K562 (cell line): ENCODE measurements at regions not wholly inside any gene's neighbourhood (a gene's known extent, or its start where the extent isn't known, plus 50 kb on each side); places are given as distances from the start of the nearest gene placed in this dataset.

Experiments used
- ATAC-seq: fragments of 200-7000 bp; cut with Tn5 transposase; 3 replicates; pipeline ENCODE4 v1.9.1; 2020; ENCODE audit warnings: moderate library complexity
- BruUV-seq: library from RNA; stranded (reverse); fragments of 400-500 nt; replicated peaks from 2 replicates; lab custom pipeline; 2021; lab: Mats Ljungman, UMichigan
- CTCF ChIA-PET: fragments of 300-600 bp; formaldehyde crosslinking; extraction: SDS; loops from one replicate; lab custom pipeline; 2021; ENCODE audit warnings: low intra/inter-chr PET ratio; lab: Yijun Ruan, JAX
- POLR2A ChIA-PET: fragments of 300-600, 350-650 bp; sonication (Branson Sonifier 250); formaldehyde crosslinking; extraction: SDS; loops from one replicate; lab custom pipeline; 2021; ENCODE audit warnings: antibody characterized with exemption, inconsistent platforms; lab: Yijun Ruan, JAX
- DNase-seq, 4 experiments: peaks; one replicate each; pipeline versions ENCODE4 v3.0.0 to v3.0.0-alpha.2; 2011 to 2018; ENCODE audit warnings: low spot score in 3 of 4, mixed read lengths in 3 of 4; ENCODE audit errors: extremely low read depth in 1 of 4
- FAIRE-seq: peaks from 2 replicates; lab custom pipeline; 2011; peaks lifted over from hg19 to GRCh38; lab: Jason Lieb, UNC
- H2AFZ ChIP-seq: 2 replicates; pipeline ENCODE4 v1.6.0; 2011; ENCODE audit warnings: low read depth, low read length, control low read depth, inconsistent platforms
- H3K27ac ChIP-seq: fragments of 200-600 bp; 3 replicates; pipeline ENCODE4 v1.8.0; 2011; ENCODE audit warnings: low read depth, mild to moderate bottlenecking, control low read depth, inconsistent platforms, low read length, moderate library complexity, mixed read lengths; ENCODE audit errors: extremely low read depth
- H3K27me3 ChIP-seq, 2 experiments: fragments of 300-600 bp in 1 of 2; 2 replicates in 1 of 2; 3 replicates in 1 of 2; pipeline versions ENCODE4 v1.6.0 to v1.8.0; 2011; ENCODE audit warnings: inconsistent platforms in 2 of 2, low read length in 2 of 2, mild to moderate bottlenecking in 1 of 2, mixed read lengths in 1 of 2, moderate library complexity in 1 of 2; ENCODE audit not compliant: control insufficient read depth in 2 of 2, insufficient read depth in 2 of 2
- H3K36me3 ChIP-seq: fragments of 300-600 bp; 3 replicates; pipeline ENCODE4 v1.8.0; 2011; ENCODE audit warnings: mild to moderate bottlenecking, low read length, inconsistent platforms; ENCODE audit not compliant: control insufficient read depth, insufficient read depth
- H3K4me1 ChIP-seq, 2 experiments: fragments of 200-600 bp in 1 of 2; replicated peaks in 1 of 2; 2 replicates in 1 of 2; 3 replicates in 1 of 2; pipeline versions ENCODE4 v1.5.1 to v1.8.0; 2011; ENCODE audit warnings: inconsistent platforms in 2 of 2, low read length in 2 of 2, mild to moderate bottlenecking in 1 of 2, mixed read lengths in 1 of 2, moderate library complexity in 1 of 2; ENCODE audit not compliant: control insufficient read depth in 2 of 2, insufficient read depth in 2 of 2
- H3K4me2 ChIP-seq: 2 replicates; pipeline ENCODE4 v1.6.1; 2011; ENCODE audit warnings: low read length, control low read depth, inconsistent platforms, mixed read lengths; ENCODE audit not compliant: insufficient read depth
- H3K4me3 ChIP-seq: fragments of 200-600 bp; sonication (generic), shearing (Covaris generic); 2 replicates; pipeline ENCODE4 v1.5.1; 2016; ENCODE audit warnings: control low read depth, inconsistent platforms
- H3K79me2 ChIP-seq: fragments of 200-600 bp; 3 replicates; pipeline ENCODE4 v1.8.0; 2011; ENCODE audit warnings: low read length, inconsistent platforms; ENCODE audit not compliant: control insufficient read depth, insufficient read depth
- H3K9ac ChIP-seq, 2 experiments: 2 replicates each; pipeline versions ENCODE4 v1.6.0 to v1.6.1; 2011; ENCODE audit warnings: low read depth in 2 of 2, low read length in 2 of 2, control low read depth in 1 of 2, inconsistent platforms in 1 of 2, mild to moderate bottlenecking in 1 of 2, mixed read lengths in 1 of 2; ENCODE audit not compliant: insufficient read depth in 1 of 2
- H3K9me1 ChIP-seq: one replicate; pipeline ENCODE4 v1.6.0; 2011; ENCODE audit warnings: inconsistent platforms, mild to moderate bottlenecking, low read length, moderate library complexity; ENCODE audit not compliant: control insufficient read depth, insufficient read depth
- H3K9me3 ChIP-seq: replicated peaks from 2 replicates; pipeline ENCODE4 v1.5.1; 2011; ENCODE audit warnings: low read depth, low read length, inconsistent platforms; ENCODE audit not compliant: control insufficient read depth, insufficient read depth
- H4K20me1 ChIP-seq: replicated peaks from 2 replicates; pipeline ENCODE4 v1.6.1; 2011; ENCODE audit warnings: low read length, inconsistent platforms, mixed read lengths; ENCODE audit not compliant: control insufficient read depth, insufficient read depth
- BCL6 ChIP-seq: fragments of 250-450 bp; sonication (Bioruptor Pico); IDR thresholded peaks from 2 replicates; pipeline ENCODE4 v1.4.0; 2020
- BRD9 ChIP-seq: fragments of 450-650 bp; IDR thresholded peaks from 2 replicates; pipeline ENCODE4 v1.6.1; 2018; ENCODE audit warnings: low read depth; ENCODE audit not compliant: partially characterized antibody
- KLF1 ChIP-seq: fragments of 450-650 bp; IDR thresholded peaks from 2 replicates; pipeline ENCODE4 v1.6.1; 2016; ENCODE audit warnings: missing genetic modification characterization, missing compliant biosample characterization
- KLF10 ChIP-seq: fragments of 250-450 bp; sonication (Bioruptor Pico); IDR thresholded peaks from 2 replicates; pipeline ENCODE4 v1.6.1; 2021; ENCODE audit warnings: matching md5 sums
- MAFF ChIP-seq: IDR thresholded peaks from 2 replicates; pipeline ENCODE4 v1.6.1; 2012; ENCODE audit warnings: low read length, improper control_type of control experiment
- MXD1 ChIP-seq: fragments of 250-450 bp; sonication (Bioruptor Pico); IDR thresholded peaks from 2 replicates; pipeline ENCODE4 v1.8.0; 2021; ENCODE audit warnings: borderline replicate concordance, mild to moderate bottlenecking, moderate library complexity; ENCODE audit not compliant: poor library complexity, severe bottlenecking
- NCOA4 ChIP-seq: fragments of 450-650 bp; IDR thresholded peaks from 2 replicates; pipeline ENCODE4 v1.6.1; 2018; ENCODE audit warnings: mild to moderate bottlenecking; ENCODE audit not compliant: partially characterized antibody
- NFIX ChIP-seq: fragments of 250-450 bp; sonication (Bioruptor Pico); IDR thresholded peaks from 2 replicates; pipeline ENCODE4 v1.4.0; 2020; ENCODE audit warnings: low read depth, mild to moderate bottlenecking, moderate library complexity
- RB1 ChIP-seq: fragments of 450-650 bp; IDR thresholded peaks from 2 replicates; pipeline ENCODE4 v1.6.1; 2017; ENCODE audit warnings: low read depth, mild to moderate bottlenecking
- RBM34 ChIP-seq: fragments of 200-400 bp; formaldehyde crosslinking; IDR thresholded peaks from 2 replicates; pipeline ENCODE4 v1.6.1; 2018; ENCODE audit warnings: low read length, borderline replicate concordance; ENCODE audit not compliant: insufficient read depth
- RBM39 ChIP-seq: fragments of 200-400 bp; formaldehyde crosslinking; optimal IDR thresholded peaks from 2 replicates; pipeline ENCODE3; 2018; ENCODE audit warnings: low read depth, low read length
- ZNF274 ChIP-seq: IDR thresholded peaks from 2 replicates; pipeline ENCODE4 v1.6.1; 2011; ENCODE audit warnings: low read depth, mild to moderate bottlenecking, low read length, moderate library complexity, borderline replicate concordance
- ZNF311 ChIP-seq: fragments of 250-450 bp; sonication (Bioruptor Pico); IDR thresholded peaks from 2 replicates; pipeline ENCODE4 v1.4.0; 2020; ENCODE audit warnings: mild to moderate bottlenecking, moderate library complexity
- ZZZ3 ChIP-seq: fragments of 450-650 bp; IDR thresholded peaks from 2 replicates; pipeline ENCODE4 v1.6.1; 2016; ENCODE audit warnings: antibody characterized with exemption, mild to moderate bottlenecking, moderate library complexity
- WGBS: fragments of 100-300 bp; shearing (Covaris generic); methylation state at CpG from one replicate; pipeline ENCODE4 v1.1.6; 2016; ENCODE audit warnings: low coverage, mixed read lengths; ENCODE audit not compliant: insufficient coverage; ENCODE audit errors: missing lambda C conversion rate; 5-methylcytosine and 5-hydroxymethylcytosine counted together
- in situ Hi-C: fragments of 300-500 bp; cut with MboI; formaldehyde crosslinking; loops from 4 replicates; pipeline ENCODE4 v1.15.0; 2018; ENCODE audit warnings: inconsistent platforms, mixed read lengths
- intact Hi-C: fragments of 100-400 bp; cut with micrococcal nuclease; formaldehyde crosslinking; loops from 2 replicates; pipeline ENCODE4 v1.14.2; 2022

GRCh38 chr13:87168390-87168789 is 502.8 kb upstream of the SLITRK5 start:
- Histone ChIP-seq H3K36me3 (no peaks in the 10 kb centered on the region), H3K9ac (no peak overlapping the region), H3K27ac (no peak overlapping the region), H3K4me3 (no peak overlapping the region), H2AFZ (no peak overlapping the region), H3K4me2 (no peak overlapping the region), H3K9me1 (no peaks in the 10 kb centered on the region), H3K9me3 (no peaks in the 10 kb centered on the region), H4K20me1 (no peaks in the 10 kb centered on the region), H3K79me2 (no peaks in the 10 kb centered on the region), H3K27me3 (no peaks in the 10 kb centered on the region), H3K4me1 (no peaks in the 10 kb centered on the region; a peak in 1 of 5 replicates)
- FAIRE-seq (no peak), DNase-seq (no peak), ATAC-seq (no peak)
- no peak for TF ChIP-seq MXD1 (CRISPR knock-in tag)
- TF ChIP-seq NFIX (CRISPR knock-in tag), result no peak
- TF ChIP-seq ZNF274, result no peak
- no peak for TF ChIP-seq NCOA4
- no peak for TF ChIP-seq RBM34
- no peak for TF ChIP-seq KLF1 (tag)
- no peak for TF ChIP-seq ZZZ3
- TF ChIP-seq ZNF311, result no peak
- no peak for TF ChIP-seq RB1
- no peak for TF ChIP-seq MAFF
- no peak for TF ChIP-seq RBM39
- TF ChIP-seq KLF10 (CRISPR knock-in tag), result no peak
- TF ChIP-seq BCL6 (CRISPR knock-in tag), result no peak
- no peak for TF ChIP-seq BRD9
- ChIA-PET CTCF (no interaction called here), POLR2A (no interaction called here)
- no TSS peak for BruUV-seq
- in situ Hi-C loops (no loop called here), intact Hi-C loops (no loop called here)
- WGBS, result 0% methylated on average over 4 of the region's 5 CpGs
